ENCODE measurements at regions not wholly inside any gene's neighbourhood (a gene's known extent, or its start where the extent isn't known, plus 50 kb on each side); places are given as distances from the start of the nearest gene placed in this dataset.

GRCh38 chr7:115447495-115447894, 525.6 kb downstream of the MDFIC start:
- Histone ChIP-seq H3K9me3 (no peaks in the 10 kb centered on the region), H3K36me3 (ENCODE audit: insufficient read depth in 1 of 2, low read depth in 1 of 2) (no peaks in the 10 kb centered on the region), H3K27me3 (ENCODE audit: insufficient read depth in 3 of 3, low read length in 2 of 3) (peaks cover 0 to 2% (median 0%) of the 10 kb centered on the region in 3 donors), H3K4me3 (no peak overlapping the region), H3K4me1 (no peaks in the 10 kb centered on the region), H3K27ac (no peak overlapping the region)
- no peak for DNase-seq
- WGBS, 3 donors: 91 to 96% (median 92%) methylated on average over 2 of the region's 2 CpGs
- intact Hi-C loops (cut with DNase I): no loop called here
- ATAC-seq: no peak
- TF ChIP-seq CTCF (IDR thresholded peaks at IDR 0.05): no peak

GRCh38 chr7:115441033-115441432, 519.1 kb downstream of the MDFIC start:
- DNase-seq (no peak), ATAC-seq (no peak)
- WGBS, 3 donors: 84 to 100% (median 95%) methylated on average over 1 of the region's 1 CpG
- intact Hi-C loops (cut with DNase I): no loop called here
- H3K27ac ChIP-seq: no peak overlapping the region
- no peak overlapping the region for H3K4me3 ChIP-seq
- no peaks in the 10 kb centered on the region for H3K27me3 ChIP-seq (ENCODE audit: insufficient read depth in 3 of 3, low read length in 2 of 3)
- no peaks in the 10 kb centered on the region for H3K36me3 ChIP-seq (ENCODE audit: insufficient read depth in 1 of 2, low read depth in 1 of 2)
- no peaks in the 10 kb centered on the region for H3K9me3 ChIP-seq
- TF ChIP-seq CTCF (IDR thresholded peaks at IDR 0.05): no peak
- no peaks in the 10 kb centered on the region for H3K4me1 ChIP-seq

- no peaks in the 10 kb centered on the region for H3K9me3 ChIP-seq
- TF ChIP-seq CTCF (IDR thresholded peaks at IDR 0.05): no peak
- no peaks in the 10 kb centered on the region for H3K4me1 ChIP-seq
- H3K36me3 ChIP-seq (ENCODE audit: insufficient read depth in 1 of 2, low read depth in 1 of 2): no peaks in the 10 kb centered on the region
- no peak for ATAC-seq
- DNase-seq: no peak
- 95 to 100% (median 100%) methylated on average over 1 of the region's 1 CpG for WGBS, 3 donors
- intact Hi-C loops (cut with DNase I): no loop called here
- no peaks in the 10 kb centered on the region for H3K27me3 ChIP-seq (ENCODE audit: insufficient read depth in 3 of 3, low read length in 2 of 3)
- no peak overlapping the region for H3K4me3 ChIP-seq
- no peak overlapping the region for H3K27ac ChIP-seq
These were observed 513.3 kb downstream of the MDFIC start for GRCh38 chr7:115435178-115435577.

GRCh38 chr7:115429918-115430317, 508.0 kb downstream of the MDFIC start:
- Histone ChIP-seq H3K36me3 (ENCODE audit: insufficient read depth in 1 of 2, low read depth in 1 of 2) (no peaks in the 10 kb centered on the region), H3K4me3 (no peak overlapping the region), H3K27ac (no peak overlapping the region), H3K4me1 (no peaks in the 10 kb centered on the region), H3K9me3 (no peaks in the 10 kb centered on the region), H3K27me3 (ENCODE audit: insufficient read depth in 3 of 3, low read length in 2 of 3) (no peaks in the 10 kb centered on the region)
- TF ChIP-seq CTCF (IDR thresholded peaks at IDR 0.05): no peak
- DNase-seq (no peak), ATAC-seq (no peak)
- 85 to 93% (median 89%) methylated on average over 3 of the region's 3 CpGs for WGBS, 3 donors
- intact Hi-C loops (cut with DNase I): no loop called here

- intact Hi-C loops (cut with DNase I): no loop called here
- Histone ChIP-seq H3K27ac (no peak overlapping the region), H3K27me3 (ENCODE audit: insufficient read depth in 3 of 3, low read length in 2 of 3) (no peaks in the 10 kb centered on the region), H3K36me3 (ENCODE audit: insufficient read depth in 1 of 2, low read depth in 1 of 2) (no peaks in the 10 kb centered on the region), H3K4me1 (no peaks in the 10 kb centered on the region), H3K9me3 (no peaks in the 10 kb centered on the region), H3K4me3 (no peak overlapping the region)
- DNase-seq (no peak), ATAC-seq (no peak)
- no peak for TF ChIP-seq CTCF (IDR thresholded peaks at IDR 0.05)
- WGBS, 3 donors: 56 to 84% (median 80%) methylated on average over 4 of the region's 4 CpGs
These were observed 495.8 kb downstream of the MDFIC start for GRCh38 chr7:115417662-115418061.
